ENCODE measurements at regions not wholly inside any gene's neighbourhood (a gene's known extent, or its start where the extent isn't known, plus 50 kb on each side); places are given as distances from the start of the nearest gene placed in this dataset.
"Not testable (repeated sequence)": the region's sequence is repeated elsewhere in the genome, so short reads cannot be mapped to it uniquely, and the experiment has no call there.

DNA sequence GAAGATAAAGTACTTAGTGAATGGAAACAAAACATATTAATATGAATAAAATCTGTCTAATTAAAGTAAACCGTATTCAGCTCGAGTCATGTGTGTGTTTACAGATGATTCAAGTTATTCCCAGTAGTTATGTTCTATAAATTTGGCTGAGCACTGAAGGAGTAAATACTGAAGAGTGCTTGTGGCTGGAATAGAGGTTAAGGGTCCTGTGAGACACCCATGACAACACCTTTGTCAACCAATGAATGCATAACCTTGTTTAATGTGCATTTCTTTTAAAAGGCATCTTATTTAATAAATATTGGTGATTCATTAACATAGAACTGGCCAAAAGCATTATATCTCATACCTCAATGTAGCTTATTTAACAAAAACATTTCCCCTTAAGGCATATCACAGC is 577.8 kb upstream of the SLITRK5 start:
- DNase-seq (ENCODE audit: low read depth): no peak

- no peak for DNase-seq (ENCODE audit: low read depth)
Measured at GRCh38 chr13:87094646-87095045, 576.5 kb upstream of the SLITRK5 start.

GRCh38 chr13:87100431-87100830 is 570.7 kb upstream of the SLITRK5 start:
- no peak for DNase-seq (ENCODE audit: low read depth)

- DNase-seq (ENCODE audit: low read depth): no peak
Measured at GRCh38 chr13:87107651-87108050, 563.5 kb upstream of the SLITRK5 start.

- DNase-seq (ENCODE audit: low read depth): no peak
Measured at GRCh38 chr13:87120476-87120875, 550.7 kb upstream of the SLITRK5 start.

- DNase-seq (ENCODE audit: low read depth): peak; percentile 48
Measured at GRCh38 chr13:87122551-87122950, 548.6 kb upstream of the SLITRK5 start.

DNA sequence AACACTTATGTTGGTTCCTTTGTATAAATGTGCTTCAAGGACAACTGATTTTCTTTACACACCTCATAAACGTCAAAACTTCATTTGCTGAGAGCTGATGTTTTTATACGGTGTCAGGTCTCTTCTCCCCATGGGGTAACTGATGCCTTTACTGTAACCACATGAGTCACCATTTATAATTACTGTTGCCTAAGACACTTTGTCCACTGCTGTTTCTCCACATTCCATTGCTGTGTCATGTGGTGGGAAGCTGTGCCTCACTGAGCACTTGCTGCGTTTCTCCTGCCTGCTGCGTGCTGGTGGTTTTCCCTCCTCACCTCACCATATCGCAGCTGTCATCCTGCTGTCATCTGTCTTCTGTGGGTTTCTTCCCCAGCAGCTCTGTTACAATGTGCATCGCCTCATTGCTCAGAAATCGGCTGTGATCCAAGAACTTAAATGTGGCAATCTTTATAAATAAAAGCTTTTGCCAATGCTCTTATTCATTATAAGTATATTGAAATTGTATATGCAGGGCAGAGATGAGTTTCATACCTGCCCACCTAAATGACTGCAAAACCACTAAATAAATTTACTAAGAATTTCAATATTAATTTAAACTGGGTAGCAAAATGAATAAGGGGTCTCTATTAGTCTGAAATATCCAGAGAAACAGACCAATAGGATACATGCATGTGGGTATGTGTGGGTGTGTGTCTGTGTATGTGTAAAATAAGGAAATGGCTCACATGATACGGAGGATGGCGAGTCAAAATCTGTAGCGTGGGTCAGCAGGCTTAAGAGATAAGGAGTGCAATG is 547.0 kb upstream of the SLITRK5 start:
- peak; percentile 98 for DNase-seq (ENCODE audit: low read depth)

DNA sequence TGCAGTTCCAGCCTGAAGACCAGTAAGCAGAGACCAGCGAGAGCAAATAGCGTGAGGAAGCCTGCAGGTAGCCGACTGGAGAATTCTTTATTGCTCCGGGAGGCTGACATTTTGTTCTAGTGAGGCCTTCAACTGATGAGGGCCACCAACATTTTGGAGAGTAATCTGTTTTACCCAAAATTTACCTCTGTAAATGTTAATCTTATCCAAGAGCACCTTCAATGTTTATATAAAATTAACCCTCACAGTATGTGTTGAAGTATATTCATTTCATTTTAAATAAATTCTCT is 546.4 kb upstream of the SLITRK5 start:
- DNase-seq (ENCODE audit: low read depth): no peak

GRCh38 chr13:87128036-87128435 is 543.1 kb upstream of the SLITRK5 start:
- DNase-seq (ENCODE audit: low read depth): no peak

DNA sequence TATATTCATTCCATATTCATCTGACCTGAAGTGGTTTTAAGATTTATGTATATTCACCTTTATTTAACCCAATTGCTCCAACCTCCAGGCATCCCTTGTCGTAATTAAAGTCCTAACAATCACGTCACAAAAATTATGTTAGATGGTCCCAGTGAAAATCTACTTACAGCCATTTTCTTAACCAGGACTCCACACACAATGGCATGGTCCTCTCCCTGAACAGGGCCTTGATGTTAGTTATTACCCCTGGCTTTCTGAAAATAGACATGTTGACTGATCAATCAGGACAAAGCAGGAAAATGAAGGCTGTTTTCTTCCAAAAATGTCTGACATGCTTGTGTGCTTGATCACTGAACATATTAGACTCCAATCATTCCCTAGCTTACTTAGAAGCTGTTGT is 542.7 kb upstream of the SLITRK5 start:
- DNase-seq (ENCODE audit: low read depth): no peak

- DNase-seq (ENCODE audit: low read depth): no peak
Measured at GRCh38 chr13:87129602-87130300, 541.4 kb upstream of the SLITRK5 start.

- DNase-seq (ENCODE audit: low read depth): no peak
Measured at GRCh38 chr13:87130423-87130822, 540.7 kb upstream of the SLITRK5 start.

DNA sequence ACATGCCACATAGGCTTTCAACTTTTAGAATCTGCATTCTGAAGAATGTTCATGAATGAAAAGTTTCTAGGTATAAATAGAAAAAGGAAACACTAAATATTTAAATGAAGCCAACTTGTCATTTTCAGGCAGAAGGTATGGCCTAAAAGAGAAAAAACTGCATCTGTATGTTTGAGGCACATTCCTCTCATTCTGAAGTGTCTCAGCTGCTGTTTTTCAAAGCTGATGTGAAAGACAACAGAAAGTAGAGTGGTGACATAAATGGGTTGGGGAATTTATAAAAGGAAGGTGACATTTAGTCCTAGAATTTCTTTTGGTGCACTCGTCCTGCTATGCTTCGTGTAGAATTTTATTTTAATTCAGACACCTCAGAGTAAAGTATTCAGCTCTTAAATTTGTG is 539.6 kb upstream of the SLITRK5 start:
- no peak for DNase-seq (ENCODE audit: low read depth)

GRCh38 chr13:87138866-87139265 is 532.3 kb upstream of the SLITRK5 start:
- no peak for DNase-seq (ENCODE audit: low read depth)

GRCh38 chr13:87147076-87147475 is 524.1 kb upstream of the SLITRK5 start:
- no peak for DNase-seq (ENCODE audit: low read depth)

GRCh38 chr13:87153371-87153770 is 517.8 kb upstream of the SLITRK5 start:
- DNase-seq (ENCODE audit: low read depth): no peak

DNA sequence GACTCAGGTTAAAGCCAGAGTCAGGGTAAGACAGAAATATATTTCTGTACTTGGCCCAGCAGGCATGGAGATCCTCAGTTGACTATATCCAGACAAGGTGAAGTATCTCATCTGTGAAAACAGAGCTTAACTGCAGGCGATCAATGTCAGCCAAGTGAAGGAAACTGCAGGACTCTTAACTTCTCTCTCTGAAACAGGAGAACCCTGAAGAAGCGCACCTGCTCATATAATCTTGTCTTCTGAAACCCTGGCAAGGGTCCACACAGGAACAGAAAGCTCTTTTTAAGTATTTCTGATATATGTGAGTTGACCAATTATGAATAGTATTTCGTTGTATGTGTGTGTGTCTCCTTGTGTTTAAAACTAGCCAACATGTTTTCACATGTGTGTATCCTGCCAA is 504.8 kb upstream of the SLITRK5 start:
- DNase-seq (ENCODE audit: low read depth): no peak

DNA sequence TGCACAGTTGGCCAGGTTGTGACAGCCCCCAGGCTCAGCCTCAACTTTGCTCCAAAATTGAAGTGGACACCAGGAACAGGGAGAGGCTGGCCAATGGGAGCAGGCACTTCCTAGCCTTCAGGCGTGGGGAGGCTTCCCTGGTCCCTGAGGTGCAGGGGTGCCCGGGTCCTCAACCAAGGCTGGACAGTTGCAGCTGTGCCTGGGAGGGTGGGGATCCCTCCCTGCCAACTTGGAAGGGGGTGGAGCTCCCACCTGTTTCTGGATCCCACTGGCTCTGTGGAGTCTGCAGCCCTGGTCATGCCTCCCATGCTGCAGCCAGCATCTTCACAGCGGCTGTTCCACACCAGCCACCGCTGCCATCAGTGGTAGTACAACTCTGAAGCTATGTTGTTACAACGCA is 502.8 kb upstream of the SLITRK5 start:
- DNase-seq (ENCODE audit: low read depth): no peak

- DNase-seq (ENCODE audit: low read depth): no peak
Measured at GRCh38 chr13:87169337-87169736, 501.8 kb upstream of the SLITRK5 start.

GRCh38 chr13:87172166-87172835 is 498.9 kb upstream of the SLITRK5 start:
- DNase-seq (ENCODE audit: low read depth): peak; percentile 1

DNA sequence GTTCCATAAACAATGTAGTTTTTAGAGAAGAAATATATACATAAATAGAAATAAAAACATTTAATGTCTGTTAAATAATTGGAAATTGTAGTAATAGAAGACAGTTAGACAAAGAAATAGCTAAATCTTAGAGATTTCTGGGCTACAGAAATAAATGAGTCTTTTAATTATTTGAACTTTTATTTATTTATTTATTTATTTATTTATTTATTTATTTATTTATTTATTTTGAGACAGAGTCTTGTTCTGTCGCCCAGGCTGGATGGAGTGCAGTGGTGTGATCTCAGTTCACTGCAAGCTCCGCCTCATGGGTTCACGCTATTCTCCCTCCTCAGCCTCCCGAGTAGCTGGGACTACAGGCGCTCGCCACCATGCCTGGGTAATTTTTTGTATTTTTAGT is 486.0 kb upstream of the SLITRK5 start:
- not testable (repeated sequence) for DNase-seq (ENCODE audit: low read depth)

DNA sequence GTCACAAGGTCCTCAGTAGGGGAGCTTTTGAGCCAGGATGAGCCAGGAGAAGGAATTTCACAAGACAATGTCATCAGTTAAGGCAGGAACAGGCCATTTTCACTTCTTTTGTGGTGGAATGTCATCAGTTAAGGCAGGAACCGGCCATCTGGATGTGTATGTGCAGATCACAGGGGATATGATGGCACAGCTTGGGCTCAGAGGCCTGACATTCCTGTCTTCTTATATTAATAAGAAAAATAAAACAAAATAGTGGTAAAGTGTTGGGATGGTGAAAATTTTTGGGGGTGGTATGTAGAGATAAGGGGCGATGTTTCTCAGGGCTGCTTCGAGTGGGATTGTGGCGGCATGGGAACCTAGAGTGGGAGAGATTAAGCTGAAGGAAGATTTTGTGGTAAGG is 484.5 kb upstream of the SLITRK5 start:
- DNase-seq (ENCODE audit: low read depth): not testable (repeated sequence)

DNA sequence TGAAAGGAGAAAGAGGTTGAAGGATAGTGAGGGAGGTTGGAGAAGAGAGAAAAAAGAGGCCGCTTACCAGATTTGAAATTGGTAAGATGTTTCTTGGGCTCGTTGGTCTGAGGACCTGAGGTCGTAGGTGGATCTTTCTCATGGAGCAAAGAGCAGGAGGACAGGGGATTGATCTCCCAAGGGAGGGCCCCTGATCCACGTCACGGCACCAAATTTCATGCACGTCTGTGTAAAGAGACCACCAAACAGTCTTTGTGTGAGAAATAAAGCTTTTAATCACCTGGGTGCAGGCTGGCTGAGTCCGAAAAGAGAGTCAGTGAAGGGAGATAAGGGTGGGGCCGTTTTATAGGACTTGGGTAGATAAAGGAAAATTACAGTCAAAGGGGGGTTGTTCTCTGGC is 479.7 kb upstream of the SLITRK5 start:
- not testable (repeated sequence) for DNase-seq (ENCODE audit: low read depth)
